K562 (cell line): ENCODE measurements at regions not wholly inside any gene's neighbourhood (a gene's known extent, or its start where the extent isn't known, plus 50 kb on each side); places are given as distances from the start of the nearest gene placed in this dataset.

ENCODE experiments used
- SNAPC5 ChIP-seq: fragments of 250-450 bp; sonication (Bioruptor Pico); IDR thresholded peaks from 2 replicates; pipeline ENCODE4 v1.8.0; 2021; ENCODE audit warnings: moderate library complexity, mild to moderate bottlenecking, inconsistent platforms
- SREBF1 ChIP-seq: fragments of 150-350 bp; IDR thresholded peaks from 2 replicates; pipeline ENCODE4 v1.6.1; 2014; ENCODE audit warnings: antibody characterized with exemption, low read depth, low read length, borderline replicate concordance

- TF ChIP-seq SREBF1 (no peak), SNAPC5 (CRISPR knock-in tag) (no peak)
Measured at GRCh38 chr20:7790189-7790588, 150.1 kb downstream of the HAO1 start.
